ENCODE measurements at regions not wholly inside any gene's neighbourhood (a gene's known extent, or its start where the extent isn't known, plus 50 kb on each side); places are given as distances from the start of the nearest gene placed in this dataset.
"Not testable (repeated sequence)": the region's sequence is repeated elsewhere in the genome, so short reads cannot be mapped to it uniquely, and the experiment has no call there.

GRCh38 chr3:191076903-191077552 lies 122.0 kb upstream of the OSTN start:
- DNase-seq (ENCODE audit: low spot score) = no peak

GRCh38 chr3:191074511-191074910 lies 124.5 kb upstream of the OSTN start:
- no peak for DNase-seq (ENCODE audit: low spot score)

GRCh38 chr3:191070762-191071403 lies 128.2 kb upstream of the OSTN start:
- no peak for DNase-seq (ENCODE audit: low spot score)

DNA sequence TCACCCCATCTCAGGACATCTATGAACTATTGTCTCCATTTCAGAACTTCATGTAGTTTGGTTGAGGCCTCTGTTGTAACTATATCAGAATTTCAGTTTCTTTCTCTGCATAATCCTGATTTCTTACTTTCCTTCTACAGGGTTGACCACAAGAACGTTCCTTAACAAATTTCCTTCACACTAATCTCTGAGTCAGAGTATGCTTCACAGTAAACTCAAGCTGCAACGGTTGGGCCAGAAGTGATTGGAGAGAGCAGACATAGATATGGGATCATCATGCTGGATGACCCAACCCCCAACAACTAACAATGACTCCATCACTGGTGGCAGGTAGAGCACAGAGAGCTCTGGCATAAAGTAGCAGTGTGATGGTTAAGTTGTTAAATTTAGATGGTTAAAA lies 128.8 kb upstream of the OSTN start:
- no peak for DNase-seq (ENCODE audit: low spot score)

DNA sequence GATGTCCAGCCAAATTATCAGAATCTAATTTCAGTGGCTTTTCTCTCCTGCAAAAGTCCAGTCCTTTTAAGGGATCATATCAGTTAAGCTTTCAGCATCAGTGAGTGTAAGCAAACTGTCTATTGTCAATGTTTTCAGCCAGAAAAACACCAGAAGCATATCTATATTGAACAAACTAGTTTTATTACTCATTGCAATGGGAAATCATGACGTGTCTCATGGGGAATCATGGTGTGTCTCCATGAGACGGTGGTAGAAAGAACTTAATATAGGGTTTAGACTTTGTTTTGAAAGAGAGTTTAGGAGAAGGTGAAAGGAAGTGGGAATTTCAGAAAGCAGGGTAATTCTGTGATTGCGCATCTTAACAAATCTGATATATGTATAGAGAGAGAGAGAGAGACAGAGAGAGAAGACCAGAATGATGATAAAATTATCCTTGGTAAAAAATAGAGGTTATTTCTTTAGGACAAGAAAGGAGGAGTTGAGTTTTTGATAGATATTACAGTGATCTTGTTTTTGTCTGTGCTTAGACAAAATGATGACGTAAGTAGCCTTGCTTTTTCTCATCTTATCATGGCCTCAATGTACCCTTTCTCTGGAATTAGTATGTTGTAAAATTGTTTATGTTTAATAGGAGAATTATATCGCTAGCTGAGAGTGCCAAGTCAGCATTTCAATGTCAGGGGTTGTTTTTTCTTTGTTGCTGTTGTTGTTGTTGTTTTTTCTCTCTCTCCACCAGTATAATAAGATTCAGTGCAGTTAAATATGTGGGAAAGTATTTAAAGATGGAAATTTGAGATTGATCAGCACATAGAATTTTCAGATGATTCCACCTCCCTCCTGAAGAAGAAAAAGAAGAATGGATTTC lies 129.9 kb upstream of the OSTN start:
- no peak for DNase-seq (ENCODE audit: low spot score)

GRCh38 chr3:191066669-191067068 lies 132.4 kb upstream of the OSTN start:
- DNase-seq (ENCODE audit: low spot score) = no peak

GRCh38 chr3:191065181-191065805 lies 133.7 kb upstream of the OSTN start:
- no peak for DNase-seq (ENCODE audit: low spot score)

DNA sequence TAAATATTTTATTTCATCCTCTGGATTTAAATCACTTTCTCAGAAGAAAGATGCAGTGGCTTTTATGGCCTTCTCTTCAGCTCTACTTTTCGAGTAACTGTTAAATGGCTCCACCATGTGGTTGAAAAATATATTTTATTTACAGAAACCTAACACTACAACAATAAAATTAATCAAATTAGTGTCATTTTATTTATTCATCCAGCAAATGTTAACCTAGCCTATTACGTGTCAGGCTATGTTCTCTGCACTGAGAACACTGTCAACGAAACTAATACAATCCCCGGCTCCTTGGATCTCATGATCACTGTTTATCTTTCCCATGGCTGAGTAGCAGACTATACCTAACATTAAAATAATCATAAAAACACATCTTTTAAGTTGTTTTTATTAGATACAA lies 148.0 kb upstream of the OSTN start:
- DNase-seq (ENCODE audit: low spot score) = no peak

DNA sequence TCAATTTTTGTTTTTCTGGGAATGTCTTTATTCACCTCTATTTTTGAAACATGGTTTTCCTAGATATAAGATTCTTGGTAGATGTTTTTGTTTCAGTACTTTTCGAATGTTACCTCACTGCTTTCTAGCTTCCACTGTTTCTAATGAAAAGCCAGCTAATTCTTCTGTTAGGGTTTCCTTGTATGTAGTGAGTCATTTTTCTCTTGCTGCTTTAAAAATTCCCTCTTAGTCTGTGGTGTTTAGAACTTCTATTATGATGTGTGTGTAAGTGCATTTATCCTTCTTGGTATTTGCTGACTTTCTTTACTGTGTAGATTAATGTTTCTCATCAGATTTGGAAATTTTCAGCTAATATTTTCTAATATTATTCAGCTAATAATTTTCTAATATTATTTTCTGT lies 151.1 kb upstream of the OSTN start:
- DNase-seq (ENCODE audit: low spot score) = no peak

DNA sequence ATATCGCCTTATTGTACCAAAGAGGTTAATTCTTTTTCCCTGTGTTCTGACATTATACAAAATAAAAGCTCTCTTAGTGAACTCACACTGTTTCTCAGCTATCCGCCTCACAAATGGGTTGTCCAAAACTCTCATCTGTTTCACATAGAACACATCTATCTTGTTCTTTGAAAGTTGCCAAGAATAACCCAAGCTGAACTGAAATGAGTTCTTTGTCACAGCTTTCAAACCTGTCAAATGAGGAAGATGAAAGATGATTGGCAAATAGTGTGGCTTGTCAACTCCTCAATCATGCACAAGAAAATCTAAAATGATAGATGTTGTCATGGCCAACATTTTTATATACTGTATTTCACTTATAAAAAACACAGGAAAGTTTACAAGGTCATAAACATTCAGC lies 168.1 kb upstream of the OSTN start:
- no peak for DNase-seq (ENCODE audit: low spot score)

DNA sequence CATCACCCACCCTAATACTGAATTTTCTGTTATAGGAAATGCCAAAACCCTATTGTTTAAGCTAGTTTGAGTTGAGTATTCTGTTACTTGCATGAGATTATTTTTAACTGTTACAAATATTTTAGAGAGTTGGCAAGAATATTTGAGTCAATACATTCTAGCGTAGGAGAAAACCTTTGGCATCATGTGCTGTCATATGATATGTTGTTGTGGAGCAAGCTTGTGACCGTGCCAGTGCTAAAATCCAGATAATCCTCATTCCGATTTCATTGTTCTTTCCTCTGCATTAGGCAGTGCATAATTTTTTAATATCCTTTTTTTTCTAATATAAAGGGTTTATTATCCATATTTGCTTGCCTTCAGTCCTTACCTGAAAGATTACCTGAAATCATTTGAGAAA lies 168.0 kb upstream of the GMNC start:
- no peak for DNase-seq (ENCODE audit: low spot score)

- no peak for DNase-seq (ENCODE audit: low spot score)
These were observed 164.3 kb upstream of the GMNC start for GRCh38 chr3:191026746-191027145.

DNA sequence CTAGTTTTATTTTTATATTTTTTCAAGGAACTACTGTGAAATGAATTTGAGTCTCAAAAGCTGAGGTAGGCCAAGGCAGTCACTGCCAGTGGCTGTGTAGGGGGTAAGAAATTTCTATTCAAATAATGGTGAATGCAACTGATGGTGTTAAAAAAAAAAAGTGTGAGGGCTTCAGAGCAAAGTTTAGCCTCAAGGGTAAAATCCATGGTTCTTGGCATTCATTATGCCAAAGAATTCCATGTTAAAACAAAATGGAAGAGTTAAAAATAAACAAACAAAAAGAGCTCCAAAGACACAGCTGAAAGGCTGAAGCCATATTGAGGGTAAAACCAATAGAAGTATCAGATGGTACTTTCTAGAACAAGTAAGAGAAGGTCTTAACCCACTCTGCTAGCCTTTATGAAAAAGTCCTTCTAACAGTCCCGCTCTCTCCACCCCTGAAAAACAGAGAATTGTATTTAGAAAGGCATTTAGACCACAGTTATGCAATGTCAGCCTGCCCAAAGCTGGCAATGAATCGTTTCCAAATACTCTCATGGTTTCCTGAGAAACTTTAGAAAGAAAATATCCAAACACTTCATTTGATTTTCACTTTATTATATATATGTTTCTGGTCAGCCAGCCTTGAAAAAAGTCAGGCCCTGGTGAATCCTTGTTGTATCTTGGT lies 158.4 kb upstream of the GMNC start:
- DNase-seq (ENCODE audit: low spot score) = no peak

- DNase-seq (ENCODE audit: low spot score) = no peak
These were observed 157.4 kb upstream of the GMNC start for GRCh38 chr3:191019855-191020254.

DNA sequence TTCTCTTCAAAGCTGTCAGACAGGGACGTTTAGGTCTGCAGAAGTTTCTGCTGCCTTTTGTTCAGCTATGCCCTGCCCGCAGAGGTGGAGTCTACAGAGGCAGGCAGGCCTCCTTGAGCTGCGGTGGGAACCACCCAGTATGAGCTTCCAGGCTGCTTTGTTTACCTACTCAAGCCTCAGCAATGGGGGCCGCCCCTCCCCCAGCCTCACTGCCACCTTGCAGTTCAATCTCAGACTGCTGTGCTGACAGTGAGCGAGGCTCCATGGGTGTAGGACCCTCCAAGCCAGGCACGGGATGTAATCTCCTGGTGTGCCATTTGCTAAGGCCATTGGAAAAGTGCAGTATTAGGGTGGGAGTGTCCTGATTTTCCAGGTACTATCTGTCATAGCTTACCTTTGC lies 153.5 kb upstream of the GMNC start:
- DNase-seq (ENCODE audit: low spot score) = not testable (repeated sequence)

DNA sequence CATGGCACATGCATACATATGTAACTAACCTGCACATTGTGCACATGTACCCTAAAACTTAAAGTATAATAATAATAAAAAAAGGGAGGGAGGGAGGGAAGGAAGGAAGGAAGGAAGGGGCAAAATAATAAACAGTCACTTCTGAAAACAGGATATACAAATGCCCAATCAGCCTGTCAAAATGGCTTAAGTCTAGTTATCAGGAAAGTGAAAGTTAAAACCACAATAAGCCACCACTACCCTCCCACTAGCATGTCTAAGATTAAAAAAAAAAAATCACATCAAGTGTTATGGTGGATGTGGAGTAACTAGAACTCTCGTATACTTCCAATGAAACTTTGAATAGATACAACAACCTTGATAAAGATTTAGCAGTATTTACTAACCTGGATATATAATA lies 145.6 kb upstream of the GMNC start:
- DNase-seq (ENCODE audit: low spot score) = no peak

DNA sequence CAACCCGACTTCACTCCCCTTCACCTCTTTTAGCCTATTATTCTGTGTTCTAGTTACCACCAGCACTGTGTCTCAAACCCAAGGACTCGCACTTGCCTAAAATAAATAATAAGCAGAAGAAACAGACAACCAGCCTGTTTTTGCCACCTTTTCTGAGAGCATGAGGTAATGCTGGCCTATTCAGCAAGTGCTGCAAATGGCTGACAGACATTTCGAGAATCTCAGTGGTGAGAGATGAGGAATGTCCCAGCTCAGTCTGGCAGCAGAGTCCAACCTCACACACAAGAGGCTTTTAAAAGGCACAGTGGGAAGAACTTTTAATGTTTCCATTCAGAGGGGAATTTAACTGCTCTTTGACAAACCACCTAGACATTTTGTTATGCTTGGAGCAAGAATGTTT lies 143.3 kb upstream of the GMNC start:
- no peak for DNase-seq (ENCODE audit: low spot score)

DNA sequence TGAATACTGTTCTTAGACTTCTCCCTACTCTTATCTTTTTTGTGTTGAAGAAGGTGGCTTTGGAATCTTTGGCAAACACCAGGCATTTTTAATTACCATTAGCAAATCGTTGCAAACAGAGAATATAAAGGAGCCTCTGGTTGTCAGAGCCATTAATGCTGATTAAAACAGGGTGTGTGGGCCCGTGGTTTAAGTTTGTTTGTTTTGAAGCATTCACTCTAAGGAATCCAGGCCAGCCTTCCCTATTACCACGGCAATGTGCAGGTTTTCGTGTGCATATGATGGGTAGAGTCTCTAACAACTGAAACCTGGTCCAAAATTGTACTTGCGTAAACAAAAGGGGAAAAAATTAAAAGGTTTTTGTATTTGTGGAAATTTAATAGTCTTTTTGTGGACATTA lies 141.2 kb upstream of the GMNC start:
- DNase-seq (ENCODE audit: low spot score) = no peak

DNA sequence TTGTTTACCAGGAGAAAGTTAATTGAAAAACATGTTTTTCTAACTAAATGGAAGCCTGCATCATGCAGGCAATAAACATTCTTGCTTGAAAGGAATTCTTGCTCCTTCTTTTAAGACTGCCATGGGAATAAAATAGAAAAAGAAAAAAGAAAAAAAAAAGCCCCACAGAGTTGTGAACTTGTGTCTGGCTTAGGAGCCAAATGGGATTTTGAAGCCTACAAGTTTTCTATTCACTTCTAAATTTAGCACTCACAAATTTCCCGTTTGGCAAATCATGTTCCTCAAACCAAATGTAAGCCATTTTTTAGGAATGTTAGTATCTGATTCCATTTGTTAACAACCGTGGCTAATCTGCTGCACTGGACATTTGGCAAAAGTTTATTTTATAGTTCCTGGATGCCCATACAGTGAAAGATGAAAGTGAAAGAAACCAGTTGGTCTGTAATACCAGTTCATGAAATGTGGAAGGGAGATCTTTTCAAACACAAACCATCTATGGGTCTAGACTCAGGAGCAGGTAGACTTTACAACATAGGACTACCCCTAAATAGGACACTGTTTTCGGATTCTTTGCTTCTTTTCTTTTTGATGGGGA lies 133.8 kb upstream of the GMNC start:
- no peak for DNase-seq (ENCODE audit: low spot score)

GRCh38 chr3:190995156-190995555 lies 132.7 kb upstream of the GMNC start:
- no peak for DNase-seq (ENCODE audit: low spot score)

- no peak for DNase-seq (ENCODE audit: low spot score)
These were observed 128.4 kb upstream of the GMNC start for GRCh38 chr3:190990898-190991297.

- DNase-seq (ENCODE audit: low spot score) = no peak
These were observed 126.7 kb upstream of the GMNC start for GRCh38 chr3:190989218-190989617.

Measured in mucosa of gallbladder (tissue), 1 donor.